GM19239 (cell line): ENCODE measurements at regions not wholly inside any gene's neighbourhood (a gene's known extent, or its start where the extent isn't known, plus 50 kb on each side); places are given as distances from the start of the nearest gene placed in this dataset.
"Not testable (repeated sequence)": the region's sequence is repeated elsewhere in the genome, so short reads cannot be mapped to it uniquely, and the experiment has no call there.

Experiments
- DNase-seq: peaks from one replicate; pipeline ENCODE4 v3.0.0; 2011; ENCODE audit warnings: low spot score; ENCODE audit not compliant: insufficient read length
- FAIRE-seq: peaks from 2 replicates; lab custom pipeline; 2011; peaks lifted over from hg19 to GRCh38; lab: Jason Lieb, UNC

- no peak for DNase-seq
- FAIRE-seq, result no peak
Observed at GRCh38 chr2:228545041-228545747, 363.7 kb upstream of the SPHKAP start.

- DNase-seq (no peak), FAIRE-seq (no peak)
Observed at GRCh38 chr2:228543117-228543516, 361.6 kb upstream of the SPHKAP start.

GRCh38 chr2:228542277-228542676 is 360.8 kb upstream of the SPHKAP start:
- FAIRE-seq, result no peak
- no peak for DNase-seq

- FAIRE-seq (no peak), DNase-seq (no peak)
Observed at GRCh38 chr2:228541789-228542188, 360.3 kb upstream of the SPHKAP start.

- DNase-seq (no peak), FAIRE-seq (no peak)
Observed at GRCh38 chr2:228540976-228541375, 359.5 kb upstream of the SPHKAP start.

GRCh38 chr2:228535396-228535795 is 353.9 kb upstream of the SPHKAP start:
- FAIRE-seq (no peak), DNase-seq (no peak)

GRCh38 chr2:228533156-228533555 is 351.7 kb upstream of the SPHKAP start:
- no peak for DNase-seq
- FAIRE-seq, result no peak

GRCh38 chr2:228532233-228532632 is 350.7 kb upstream of the SPHKAP start:
- DNase-seq, result no peak
- FAIRE-seq, result no peak

GRCh38 chr2:228527197-228527881 is 345.9 kb upstream of the SPHKAP start:
- FAIRE-seq (no peak), DNase-seq (no peak)

GRCh38 chr2:228526687-228527086 is 345.2 kb upstream of the SPHKAP start:
- no peak for DNase-seq
- no peak for FAIRE-seq

GRCh38 chr2:228522977-228523376 is 341.5 kb upstream of the SPHKAP start:
- DNase-seq (no peak), FAIRE-seq (no peak)

- FAIRE-seq, result no peak
- no peak for DNase-seq
Observed at GRCh38 chr2:228522276-228522675, 340.8 kb upstream of the SPHKAP start.

GRCh38 chr2:228519561-228519960 is 338.1 kb upstream of the SPHKAP start:
- DNase-seq (no peak), FAIRE-seq (no peak)

- FAIRE-seq (no peak), DNase-seq (no peak)
Observed at GRCh38 chr2:228516019-228516418, 334.5 kb upstream of the SPHKAP start.

GRCh38 chr2:228513480-228513879 is 332.0 kb upstream of the SPHKAP start:
- not testable (repeated sequence) for FAIRE-seq, DNase-seq

- no peak for DNase-seq
- no peak for FAIRE-seq
Observed at GRCh38 chr2:228509021-228509420, 327.5 kb upstream of the SPHKAP start.

GRCh38 chr2:228507870-228508269 is 326.4 kb upstream of the SPHKAP start:
- no peak for DNase-seq
- no peak for FAIRE-seq

GRCh38 chr2:228507231-228507824 is 325.8 kb upstream of the SPHKAP start:
- FAIRE-seq (no peak), DNase-seq (no peak)

- DNase-seq (no peak), FAIRE-seq (no peak)
Observed at GRCh38 chr2:228503731-228504130, 322.2 kb upstream of the SPHKAP start.

GRCh38 chr2:228493852-228494251 is 312.4 kb upstream of the SPHKAP start:
- FAIRE-seq, result no peak
- DNase-seq, result no peak

GRCh38 chr2:228479014-228479413 is 297.5 kb upstream of the SPHKAP start:
- no peak for DNase-seq
- FAIRE-seq, result no peak
